Fibroblast of lung (primary cell): ENCODE measurements at regions not wholly inside any gene's neighbourhood (a gene's known extent, or its start where the extent isn't known, plus 50 kb on each side); places are given as distances from the start of the nearest gene placed in this dataset.

Source experiments
- CTCF ChIP-seq, 2 donors: IDR thresholded peaks in 1 of 2; conservative IDR thresholded peaks in 1 of 2; 1 replicate in 1 of 2; 2 replicates in 1 of 2; pipeline ENCODE4 v1.5.1; 2011 to 2012; ENCODE audit warnings: low read length in 2 of 2, control low read depth in 1 of 2, inconsistent platforms in 1 of 2, low read depth in 1 of 2, mild to moderate bottlenecking in 1 of 2
- EZH2 ChIP-seq: IDR thresholded peaks from 2 replicates; pipeline ENCODE4 v1.5.1; 2012; ENCODE audit warnings: low read length, control low read depth, mild to moderate bottlenecking; ENCODE audit errors: missing control alignments

GRCh38 chr12:98328467-98328866, 186.9 kb upstream of the TMPO start:
- TF ChIP-seq CTCF (conservative IDR thresholded peaks at IDR 0.05 in 1 of 2, IDR thresholded peaks at IDR 0.05 in 1 of 2; ENCODE audit: low read depth in 1 of 2, low read length in 2 of 2) (no peak), EZH2 (no peak)
